ENCODE measurements at regions not wholly inside any gene's neighbourhood (a gene's known extent, or its start where the extent isn't known, plus 50 kb on each side); places are given as distances from the start of the nearest gene placed in this dataset.

DNA sequence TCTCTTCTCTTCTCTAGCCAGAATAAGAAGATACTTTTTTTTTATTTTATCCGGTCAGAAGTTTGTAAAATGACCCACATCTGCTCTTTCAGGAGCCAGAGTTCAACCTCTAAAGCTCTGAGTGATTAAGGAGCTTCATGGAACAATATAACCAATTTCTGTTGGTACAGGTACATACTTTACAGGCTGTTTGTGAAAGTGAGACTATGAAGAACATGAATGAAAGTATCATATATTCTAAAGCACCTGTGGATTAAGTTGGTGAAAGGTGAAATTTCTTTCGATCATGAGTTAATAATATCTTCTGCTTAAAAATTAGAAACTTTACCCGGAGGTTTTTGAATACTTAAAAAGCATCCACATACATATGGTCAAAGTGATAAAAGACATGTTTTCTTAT is 65.2 kb downstream of the DMRT2 start:
- TF ChIP-seq, protein P1, sequence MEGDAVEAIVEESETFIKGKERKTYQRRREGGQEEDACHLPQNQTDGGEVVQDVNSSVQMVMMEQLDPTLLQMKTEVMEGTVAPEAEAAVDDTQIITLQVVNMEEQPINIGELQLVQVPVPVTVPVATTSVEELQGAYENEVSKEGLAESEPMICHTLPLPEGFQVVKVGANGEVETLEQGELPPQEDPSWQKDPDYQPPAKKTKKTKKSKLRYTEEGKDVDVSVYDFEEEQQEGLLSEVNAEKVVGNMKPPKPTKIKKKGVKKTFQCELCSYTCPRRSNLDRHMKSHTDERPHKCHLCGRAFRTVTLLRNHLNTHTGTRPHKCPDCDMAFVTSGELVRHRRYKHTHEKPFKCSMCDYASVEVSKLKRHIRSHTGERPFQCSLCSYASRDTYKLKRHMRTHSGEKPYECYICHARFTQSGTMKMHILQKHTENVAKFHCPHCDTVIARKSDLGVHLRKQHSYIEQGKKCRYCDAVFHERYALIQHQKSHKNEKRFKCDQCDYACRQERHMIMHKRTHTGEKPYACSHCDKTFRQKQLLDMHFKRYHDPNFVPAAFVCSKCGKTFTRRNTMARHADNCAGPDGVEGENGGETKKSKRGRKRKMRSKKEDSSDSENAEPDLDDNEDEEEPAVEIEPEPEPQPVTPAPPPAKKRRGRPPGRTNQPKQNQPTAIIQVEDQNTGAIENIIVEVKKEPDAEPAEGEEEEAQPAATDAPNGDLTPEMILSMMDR (IDR thresholded peaks at IDR 0.05) = no peak
- no peak for TF ChIP-seq POLR2A (IDR thresholded peaks at IDR 0.05)
- TF ChIP-seq POLR2AphosphoS5 (IDR thresholded peaks at IDR 0.05) = no peak
- no peak for TF ChIP-seq EP300 (IDR thresholded peaks at IDR 0.05)

Data from suprapubic skin (tissue), 4 donors.